Nephron progenitor cell (in vitro differentiated cells): ENCODE measurements at regions not wholly inside any gene's neighbourhood (a gene's known extent, or its start where the extent isn't known, plus 50 kb on each side); places are given as distances from the start of the nearest gene placed in this dataset.

Experiments used
- DNase-seq: peaks from one replicate; pipeline ENCODE4 v3.0.0; 2021
- H3K27ac Mint-ChIP-seq: 2 replicates; pipeline ENCODE4 v1.8.0; 2021; ENCODE audit warnings: mild to moderate bottlenecking, moderate library complexity, mixed read lengths
- H3K27me3 Mint-ChIP-seq: 2 replicates; pipeline ENCODE4 v1.8.0; 2021; ENCODE audit warnings: mild to moderate bottlenecking, low read depth, mixed read lengths; ENCODE audit not compliant: poor library complexity
- H3K36me3 Mint-ChIP-seq: 2 replicates; pipeline ENCODE4 v1.8.0; 2021; ENCODE audit warnings: low read depth, mixed read lengths
- H3K4me1 Mint-ChIP-seq: 2 replicates; pipeline ENCODE4 v1.8.0; 2021; ENCODE audit warnings: mixed read lengths
- H3K4me3 Mint-ChIP-seq: 2 replicates; pipeline ENCODE4 v1.8.0; 2021; ENCODE audit warnings: mild to moderate bottlenecking, moderate library complexity, mixed read lengths
- H3K9me3 Mint-ChIP-seq: 2 replicates; pipeline ENCODE4 v1.8.0; 2021; ENCODE audit warnings: mild to moderate bottlenecking, moderate library complexity, mixed read lengths
- TF ChIP-seq, protein P1 (sequence below): fragments of 200-600 bp; sonication (generic); IDR thresholded peaks from 2 replicates; pipeline ENCODE4 v1.5.0; 2021; ENCODE audit warnings: antibody characterized with exemption

DNA sequence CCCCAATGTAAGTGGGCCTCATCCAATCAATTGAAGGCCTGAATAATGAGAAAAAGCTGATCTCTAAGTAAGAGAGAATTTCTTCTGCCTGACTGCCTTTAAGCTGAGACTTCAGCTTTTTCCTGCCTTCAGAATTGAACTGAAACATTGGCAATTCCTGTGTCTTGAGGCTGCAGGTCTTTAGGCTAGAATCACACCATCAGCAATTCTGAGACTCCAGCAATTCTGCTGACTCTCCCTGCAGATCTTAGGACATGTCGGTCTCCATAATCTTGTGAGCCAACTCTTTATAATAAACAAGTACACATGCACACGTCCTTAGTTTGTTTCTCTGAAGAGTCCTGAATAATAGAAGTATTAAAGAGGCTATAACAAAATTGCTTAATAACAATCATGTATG, 209.1 kb downstream of the FSIP2 start:
- Mint-ChIP-seq H3K4me3 (no peak overlapping the region), H3K9me3 (no peaks in the 10 kb centered on the region), H3K36me3 (no peaks in the 10 kb centered on the region), H3K27ac (no peak overlapping the region), H3K4me1 (no peaks in the 10 kb centered on the region), H3K27me3 (no peaks in the 10 kb centered on the region)
- TF ChIP-seq, protein P1, sequence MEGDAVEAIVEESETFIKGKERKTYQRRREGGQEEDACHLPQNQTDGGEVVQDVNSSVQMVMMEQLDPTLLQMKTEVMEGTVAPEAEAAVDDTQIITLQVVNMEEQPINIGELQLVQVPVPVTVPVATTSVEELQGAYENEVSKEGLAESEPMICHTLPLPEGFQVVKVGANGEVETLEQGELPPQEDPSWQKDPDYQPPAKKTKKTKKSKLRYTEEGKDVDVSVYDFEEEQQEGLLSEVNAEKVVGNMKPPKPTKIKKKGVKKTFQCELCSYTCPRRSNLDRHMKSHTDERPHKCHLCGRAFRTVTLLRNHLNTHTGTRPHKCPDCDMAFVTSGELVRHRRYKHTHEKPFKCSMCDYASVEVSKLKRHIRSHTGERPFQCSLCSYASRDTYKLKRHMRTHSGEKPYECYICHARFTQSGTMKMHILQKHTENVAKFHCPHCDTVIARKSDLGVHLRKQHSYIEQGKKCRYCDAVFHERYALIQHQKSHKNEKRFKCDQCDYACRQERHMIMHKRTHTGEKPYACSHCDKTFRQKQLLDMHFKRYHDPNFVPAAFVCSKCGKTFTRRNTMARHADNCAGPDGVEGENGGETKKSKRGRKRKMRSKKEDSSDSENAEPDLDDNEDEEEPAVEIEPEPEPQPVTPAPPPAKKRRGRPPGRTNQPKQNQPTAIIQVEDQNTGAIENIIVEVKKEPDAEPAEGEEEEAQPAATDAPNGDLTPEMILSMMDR = no peak
- DNase-seq = no peak

DNA sequence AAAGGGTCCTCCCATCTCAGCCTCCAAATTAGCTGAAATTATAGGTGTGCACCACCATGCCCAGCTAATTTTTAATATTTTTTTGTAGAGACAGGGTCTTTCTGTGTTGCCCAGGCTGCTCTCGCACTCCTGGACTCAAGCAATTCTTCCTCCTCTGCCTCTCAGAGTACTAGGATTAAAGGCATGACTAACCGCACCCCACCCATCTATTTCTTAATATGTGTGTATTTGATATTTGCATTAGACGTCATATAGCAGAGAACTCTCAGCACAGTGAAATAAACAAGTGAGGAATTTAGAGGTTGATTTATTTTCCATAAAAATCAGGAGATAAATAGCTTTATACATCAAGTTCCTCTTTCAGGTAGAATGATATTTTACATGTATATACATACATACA, 213.5 kb downstream of the FSIP2 start:
- no peak for DNase-seq
- Mint-ChIP-seq H3K9me3 (no peaks in the 10 kb centered on the region), H3K4me3 (no peak overlapping the region), H3K27ac (no peak overlapping the region), H3K36me3 (no peaks in the 10 kb centered on the region), H3K4me1 (no peaks in the 10 kb centered on the region), H3K27me3 (no peaks in the 10 kb centered on the region)
- TF ChIP-seq, protein P1 = no peak

DNA sequence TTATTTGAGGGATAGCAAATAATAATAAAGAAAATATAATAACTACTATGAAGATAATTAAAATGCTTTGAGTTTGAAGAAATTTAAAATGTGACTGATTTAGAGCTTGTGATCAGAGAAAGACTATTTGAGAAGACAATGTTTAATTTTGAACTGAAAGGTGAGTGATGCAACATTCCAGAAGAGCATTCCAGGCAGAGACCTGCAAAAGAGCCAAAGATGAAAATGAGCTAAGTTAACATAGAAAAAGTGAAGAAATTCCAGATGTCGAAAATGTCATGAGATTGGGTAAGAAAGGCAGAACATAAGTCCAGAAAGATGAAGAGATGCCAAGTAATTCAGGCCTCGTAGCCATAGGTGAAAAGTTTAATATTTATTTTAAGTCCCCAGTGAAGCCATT, 215.8 kb downstream of the FSIP2 start:
- peaks cover 2% of the 10 kb centered on the region for H3K9me3 Mint-ChIP-seq
- no peaks in the 10 kb centered on the region for H3K4me1 Mint-ChIP-seq
- H3K27ac Mint-ChIP-seq = no peak overlapping the region
- H3K27me3 Mint-ChIP-seq = no peaks in the 10 kb centered on the region
- no peaks in the 10 kb centered on the region for H3K36me3 Mint-ChIP-seq
- TF ChIP-seq, protein P1 = no peak
- no peak for DNase-seq
- H3K4me3 Mint-ChIP-seq = no peak overlapping the region

DNA sequence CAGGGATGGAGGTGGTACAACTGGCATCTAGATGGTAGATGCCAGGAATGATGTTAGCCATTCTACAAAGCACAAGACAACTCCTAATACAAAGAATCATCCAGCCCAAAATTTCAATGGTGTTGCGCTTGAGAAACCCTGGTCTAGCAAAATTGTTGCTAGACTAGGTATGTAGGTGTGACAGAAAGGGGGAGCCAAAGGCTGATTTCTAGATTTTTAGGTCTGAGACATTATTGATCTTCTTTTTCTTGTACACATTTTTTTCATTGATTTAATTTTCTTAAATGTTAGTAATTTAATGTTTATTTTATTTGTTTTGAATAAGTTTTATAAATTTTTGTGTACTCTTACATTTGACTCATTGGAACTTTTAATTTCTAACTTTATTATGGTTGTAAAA, 216.4 kb downstream of the FSIP2 start:
- Mint-ChIP-seq H3K4me3 (no peak overlapping the region), H3K4me1 (no peaks in the 10 kb centered on the region), H3K27ac (no peak overlapping the region), H3K36me3 (no peaks in the 10 kb centered on the region), H3K27me3 (no peaks in the 10 kb centered on the region), H3K9me3 (peaks cover 8% of the 10 kb centered on the region)
- no peak for DNase-seq
- TF ChIP-seq, protein P1 = no peak

DNA sequence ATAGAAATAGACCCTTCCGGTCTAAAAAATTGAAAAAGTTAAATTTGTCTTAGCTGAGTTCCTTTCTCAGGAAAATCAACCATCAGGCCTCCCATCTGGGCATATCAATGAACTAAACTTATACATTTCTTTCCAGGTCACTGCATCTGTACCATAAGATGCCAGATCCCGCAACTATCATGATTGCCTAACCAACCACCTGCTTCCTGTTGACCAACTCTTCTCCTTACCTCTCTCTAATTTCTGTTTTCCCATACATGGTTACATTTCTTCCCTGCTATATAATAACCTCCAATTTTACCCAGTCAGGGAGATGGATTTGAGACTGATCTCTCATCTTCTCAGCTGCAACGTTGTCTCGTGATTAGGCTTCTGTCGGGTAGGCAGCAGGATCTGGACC, 228.7 kb downstream of the FSIP2 start:
- no peaks in the 10 kb centered on the region for H3K27me3 Mint-ChIP-seq
- TF ChIP-seq, protein P1 = no peak
- peaks cover 4% of the 10 kb centered on the region for H3K9me3 Mint-ChIP-seq
- DNase-seq = no peak
- peaks cover 8% of the 10 kb centered on the region for H3K4me1 Mint-ChIP-seq
- H3K36me3 Mint-ChIP-seq = peaks cover under 1% of the 10 kb centered on the region
- H3K4me3 Mint-ChIP-seq = no peak overlapping the region
- no peak overlapping the region for H3K27ac Mint-ChIP-seq

DNA sequence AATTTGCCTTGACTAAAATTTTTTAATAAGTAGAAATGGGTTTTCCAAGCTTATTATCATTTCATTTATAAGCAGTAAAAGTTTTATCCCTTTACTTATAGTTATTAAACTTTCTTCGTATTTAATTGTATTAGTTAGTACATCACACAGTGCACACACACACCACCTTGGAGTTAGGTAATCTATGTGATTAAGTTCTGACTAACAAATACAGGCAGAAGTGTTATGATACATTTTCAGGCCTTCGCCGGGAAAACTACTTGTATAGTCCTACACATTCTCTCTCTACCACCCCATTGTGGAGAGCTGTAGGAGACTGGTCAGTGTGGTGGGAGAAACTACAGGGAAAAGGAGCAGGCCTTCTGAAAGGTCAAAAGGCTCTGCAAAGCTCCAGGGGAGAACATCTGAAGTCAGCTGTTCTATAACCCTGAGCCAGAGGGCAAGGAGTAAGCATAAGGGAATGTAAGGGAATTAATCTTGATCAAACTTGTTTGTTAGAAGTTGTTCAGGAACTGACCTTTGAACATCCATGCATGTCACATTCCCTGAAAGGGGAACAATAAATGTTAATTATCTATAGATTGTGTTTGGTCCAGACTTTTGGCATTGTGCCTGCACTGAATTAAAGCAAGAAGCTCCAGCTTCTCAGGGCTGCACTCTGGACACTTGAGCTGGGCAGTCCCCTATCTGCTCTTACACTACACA, 231.7 kb downstream of the FSIP2 start:
- Mint-ChIP-seq H3K9me3 (peaks cover 9% of the 10 kb centered on the region), H3K27me3 (no peaks in the 10 kb centered on the region), H3K27ac (peak overlapping the region; percentile 73), H3K4me3 (no peak overlapping the region), H3K36me3 (peaks cover 7% of the 10 kb centered on the region), H3K4me1 (peaks cover 8% of the 10 kb centered on the region)
- TF ChIP-seq, protein P1 = no peak
- no peak for DNase-seq
